Keratinocyte (primary cell): ENCODE measurements at regions not wholly inside any gene's neighbourhood (a gene's known extent, or its start where the extent isn't known, plus 50 kb on each side); places are given as distances from the start of the nearest gene placed in this dataset.
"Not testable (repeated sequence)": the region's sequence is repeated elsewhere in the genome, so short reads cannot be mapped to it uniquely, and the experiment has no call there.

ENCODE experiments used
- EZH2 ChIP-seq: IDR thresholded peaks from one replicate; pipeline ENCODE4 v1.6.1; 2012; ENCODE audit warnings: inconsistent platforms, mild to moderate bottlenecking, low read length, moderate library complexity
- TF ChIP-seq, protein P1 (sequence below), 3 experiments: IDR thresholded peaks in 1 of 3; conservative IDR thresholded peaks in 1 of 3; optimal IDR thresholded peaks in 1 of 3; 2 replicates in 2 of 3; 3 replicates in 1 of 3; pipeline versions ENCODE3 to v1.5.1; 2011; ENCODE audit warnings: low read length in 3 of 3, mild to moderate bottlenecking in 3 of 3, moderate library complexity in 2 of 3, control low read depth in 1 of 3, inconsistent platforms in 1 of 3; ENCODE audit not compliant: insufficient read depth in 2 of 3; ENCODE audit errors: extremely low read depth in 1 of 3

DNA sequence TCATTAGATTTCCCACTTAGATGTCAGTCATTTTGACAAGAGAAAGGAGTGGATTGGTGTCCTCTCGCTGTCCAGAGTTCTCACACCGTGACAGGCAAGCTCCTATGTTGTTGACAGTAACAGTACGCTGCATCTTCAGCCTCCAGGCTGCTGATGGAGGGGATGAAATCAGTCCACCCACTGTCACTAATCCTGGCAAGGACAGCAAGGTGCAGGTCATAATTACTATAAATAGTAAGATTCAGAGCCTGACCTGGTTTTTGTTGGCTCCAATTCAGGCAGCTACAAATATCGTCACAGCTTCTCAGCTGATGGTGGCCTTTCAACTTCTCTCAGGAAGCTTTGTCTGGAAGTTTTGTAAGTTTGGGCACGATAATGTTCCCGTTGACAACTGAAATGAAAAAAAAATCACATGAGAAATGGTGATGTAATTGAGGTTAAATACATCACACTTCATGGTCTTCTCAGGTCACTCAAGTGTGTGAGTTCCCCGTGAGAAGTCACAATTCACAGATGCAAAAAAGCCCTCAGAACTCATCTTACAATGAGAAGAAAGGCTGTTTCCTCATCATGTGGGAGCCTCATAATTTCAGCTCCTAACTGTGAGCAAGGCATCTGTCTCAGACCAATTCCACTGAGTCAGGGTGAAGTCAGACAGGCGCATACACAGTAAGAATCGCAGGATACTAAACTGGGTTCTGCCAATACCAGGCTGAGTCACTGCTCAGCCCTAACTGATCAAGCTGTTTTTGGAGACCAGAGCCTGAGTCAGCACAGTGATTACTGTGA, 516.9 kb downstream of the RPIA start:
- TF ChIP-seq, protein P1, sequence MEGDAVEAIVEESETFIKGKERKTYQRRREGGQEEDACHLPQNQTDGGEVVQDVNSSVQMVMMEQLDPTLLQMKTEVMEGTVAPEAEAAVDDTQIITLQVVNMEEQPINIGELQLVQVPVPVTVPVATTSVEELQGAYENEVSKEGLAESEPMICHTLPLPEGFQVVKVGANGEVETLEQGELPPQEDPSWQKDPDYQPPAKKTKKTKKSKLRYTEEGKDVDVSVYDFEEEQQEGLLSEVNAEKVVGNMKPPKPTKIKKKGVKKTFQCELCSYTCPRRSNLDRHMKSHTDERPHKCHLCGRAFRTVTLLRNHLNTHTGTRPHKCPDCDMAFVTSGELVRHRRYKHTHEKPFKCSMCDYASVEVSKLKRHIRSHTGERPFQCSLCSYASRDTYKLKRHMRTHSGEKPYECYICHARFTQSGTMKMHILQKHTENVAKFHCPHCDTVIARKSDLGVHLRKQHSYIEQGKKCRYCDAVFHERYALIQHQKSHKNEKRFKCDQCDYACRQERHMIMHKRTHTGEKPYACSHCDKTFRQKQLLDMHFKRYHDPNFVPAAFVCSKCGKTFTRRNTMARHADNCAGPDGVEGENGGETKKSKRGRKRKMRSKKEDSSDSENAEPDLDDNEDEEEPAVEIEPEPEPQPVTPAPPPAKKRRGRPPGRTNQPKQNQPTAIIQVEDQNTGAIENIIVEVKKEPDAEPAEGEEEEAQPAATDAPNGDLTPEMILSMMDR (optimal IDR thresholded peaks at IDR 0.05 in 1 of 3, IDR thresholded peaks at IDR 0.05 in 1 of 3, conservative IDR thresholded peaks at IDR 0.05 in 1 of 3; ENCODE audit: extremely low read depth in 1 of 3, insufficient read depth in 2 of 3, low read length in 3 of 3) = not testable (repeated sequence)
- not testable (repeated sequence) for TF ChIP-seq EZH2
